ENCODE measurements at regions not wholly inside any gene's neighbourhood (a gene's known extent, or its start where the extent isn't known, plus 50 kb on each side); places are given as distances from the start of the nearest gene placed in this dataset.

- H3K4me3 ChIP-seq = no peak overlapping the region
- H3K36me3 ChIP-seq = no peaks in the 10 kb centered on the region
- TF ChIP-seq EP300 (IDR thresholded peaks at IDR 0.05) = no peak
- H3K9me3 ChIP-seq = no peaks in the 10 kb centered on the region
- H3K27me3 ChIP-seq = no peaks in the 10 kb centered on the region
- DNase-seq (ENCODE audit: low spot score in 2 of 2) = no peak
- no peak overlapping the region for H3K27ac ChIP-seq
- 70 to 88% methylated on average over 9 of the region's 9 CpGs for WGBS, 2 donors
- no peaks in the 10 kb centered on the region for H3K4me1 ChIP-seq
These were observed 486.7 kb upstream of the GCFC2 start for GRCh38 chr2:76197428-76197827.

DNA sequence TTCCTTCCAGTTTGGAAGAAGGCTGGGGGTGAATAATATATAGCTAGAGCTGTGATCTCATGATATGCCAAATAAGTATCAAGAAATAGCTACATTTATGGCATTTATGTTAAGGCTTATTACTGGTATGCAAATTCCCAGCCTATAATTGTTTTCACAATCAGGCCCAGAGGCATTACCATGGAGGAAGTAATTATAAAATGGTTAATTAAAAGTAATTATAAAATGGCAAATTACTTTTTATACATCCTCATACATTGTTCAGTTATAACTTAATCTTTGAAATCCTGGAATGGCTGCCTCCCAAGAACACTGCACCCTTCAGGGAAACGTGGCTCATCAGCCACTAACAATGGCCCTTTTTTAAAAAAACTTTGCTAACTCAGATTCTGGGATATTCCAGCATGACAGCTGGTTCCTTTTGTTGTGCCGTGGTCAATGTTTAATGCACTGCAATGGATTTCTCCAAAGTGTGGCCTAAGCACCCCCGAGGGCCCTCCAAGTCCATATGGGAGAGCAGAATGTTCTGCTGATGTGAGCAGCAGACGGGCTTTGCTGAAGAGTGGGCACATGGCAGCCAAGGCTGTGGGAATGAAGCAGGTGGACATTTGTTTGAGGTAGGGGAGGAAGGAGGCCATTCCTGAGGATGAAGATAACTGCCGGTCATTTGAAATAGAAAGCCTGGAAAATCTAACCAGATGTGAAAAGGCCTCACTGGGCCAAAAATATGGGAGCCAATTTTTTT, 483.5 kb upstream of the GCFC2 start:
- no peak for DNase-seq (ENCODE audit: low spot score in 2 of 2)
- Histone ChIP-seq H3K27ac (no peak overlapping the region), H3K27me3 (no peaks in the 10 kb centered on the region), H3K36me3 (no peaks in the 10 kb centered on the region), H3K4me1 (no peaks in the 10 kb centered on the region), H3K4me3 (no peak overlapping the region), H3K9me3 (no peaks in the 10 kb centered on the region)
- WGBS, 2 donors = 58 to 68% methylated on average over 5 of the region's 5 CpGs
- TF ChIP-seq, protein P1, sequence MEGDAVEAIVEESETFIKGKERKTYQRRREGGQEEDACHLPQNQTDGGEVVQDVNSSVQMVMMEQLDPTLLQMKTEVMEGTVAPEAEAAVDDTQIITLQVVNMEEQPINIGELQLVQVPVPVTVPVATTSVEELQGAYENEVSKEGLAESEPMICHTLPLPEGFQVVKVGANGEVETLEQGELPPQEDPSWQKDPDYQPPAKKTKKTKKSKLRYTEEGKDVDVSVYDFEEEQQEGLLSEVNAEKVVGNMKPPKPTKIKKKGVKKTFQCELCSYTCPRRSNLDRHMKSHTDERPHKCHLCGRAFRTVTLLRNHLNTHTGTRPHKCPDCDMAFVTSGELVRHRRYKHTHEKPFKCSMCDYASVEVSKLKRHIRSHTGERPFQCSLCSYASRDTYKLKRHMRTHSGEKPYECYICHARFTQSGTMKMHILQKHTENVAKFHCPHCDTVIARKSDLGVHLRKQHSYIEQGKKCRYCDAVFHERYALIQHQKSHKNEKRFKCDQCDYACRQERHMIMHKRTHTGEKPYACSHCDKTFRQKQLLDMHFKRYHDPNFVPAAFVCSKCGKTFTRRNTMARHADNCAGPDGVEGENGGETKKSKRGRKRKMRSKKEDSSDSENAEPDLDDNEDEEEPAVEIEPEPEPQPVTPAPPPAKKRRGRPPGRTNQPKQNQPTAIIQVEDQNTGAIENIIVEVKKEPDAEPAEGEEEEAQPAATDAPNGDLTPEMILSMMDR (IDR thresholded peaks at IDR 0.05) = no peak
- no peak for TF ChIP-seq POLR2A (IDR thresholded peaks at IDR 0.05)

GRCh38 chr2:76193089-76193488, 482.4 kb upstream of the GCFC2 start:
- no peaks in the 10 kb centered on the region for H3K4me1 ChIP-seq
- no peaks in the 10 kb centered on the region for H3K9me3 ChIP-seq
- H3K27ac ChIP-seq = no peak overlapping the region
- no peak overlapping the region for H3K4me3 ChIP-seq
- no peak for DNase-seq (ENCODE audit: low spot score in 2 of 2)
- 76 to 81% methylated on average over 3 of the region's 3 CpGs for WGBS, 2 donors
- H3K36me3 ChIP-seq = no peaks in the 10 kb centered on the region
- TF ChIP-seq POLR2A (IDR thresholded peaks at IDR 0.05) (no peak), EP300 (IDR thresholded peaks at IDR 0.05) (no peak)
- TF ChIP-seq, protein P1 (IDR thresholded peaks at IDR 0.05) = no peak
- H3K27me3 ChIP-seq = no peaks in the 10 kb centered on the region

DNA sequence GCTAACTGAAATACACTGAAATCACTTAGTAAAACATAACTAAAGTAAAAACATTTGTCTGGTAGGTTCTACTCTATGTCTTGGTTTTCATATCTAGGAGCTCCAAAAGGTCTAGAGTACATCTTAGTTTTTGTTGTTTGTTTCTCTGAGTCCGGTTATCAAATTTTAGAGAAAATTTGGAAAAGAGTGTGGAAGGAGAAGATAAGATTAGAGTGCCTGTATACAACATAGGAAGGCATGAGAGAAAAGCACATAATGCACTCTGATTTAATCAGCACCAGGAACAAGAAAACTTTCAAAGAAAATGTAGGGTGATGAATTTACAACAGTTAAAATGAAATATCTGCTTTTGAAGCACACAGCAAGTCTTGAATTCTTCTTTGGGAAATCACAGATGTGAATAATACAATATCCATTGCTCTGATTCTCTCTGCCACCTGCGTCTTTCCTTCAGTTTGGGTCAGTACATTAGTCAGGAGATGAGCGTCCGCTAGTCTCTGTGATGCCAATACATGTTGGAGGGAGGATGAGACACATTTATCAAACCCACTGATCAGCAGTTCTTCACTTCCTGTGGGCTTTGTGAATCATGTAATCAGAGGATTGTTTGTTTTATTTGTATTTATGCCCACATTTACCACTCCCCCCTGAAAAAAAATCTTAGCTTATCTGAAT, 477.8 kb upstream of the GCFC2 start:
- H3K27me3 ChIP-seq = no peaks in the 10 kb centered on the region
- no peaks in the 10 kb centered on the region for H3K9me3 ChIP-seq
- WGBS, 2 donors = 79 to 83% methylated on average over 4 of the region's 4 CpGs
- H3K36me3 ChIP-seq = no peaks in the 10 kb centered on the region
- no peak for DNase-seq (ENCODE audit: low spot score in 2 of 2)
- no peak overlapping the region for H3K27ac ChIP-seq
- no peaks in the 10 kb centered on the region for H3K4me1 ChIP-seq
- no peak overlapping the region for H3K4me3 ChIP-seq
- TF ChIP-seq POLR2A (IDR thresholded peaks at IDR 0.05) (no peak), EP300 (IDR thresholded peaks at IDR 0.05) (no peak)
- TF ChIP-seq, protein P1 (IDR thresholded peaks at IDR 0.05) = no peak

DNA sequence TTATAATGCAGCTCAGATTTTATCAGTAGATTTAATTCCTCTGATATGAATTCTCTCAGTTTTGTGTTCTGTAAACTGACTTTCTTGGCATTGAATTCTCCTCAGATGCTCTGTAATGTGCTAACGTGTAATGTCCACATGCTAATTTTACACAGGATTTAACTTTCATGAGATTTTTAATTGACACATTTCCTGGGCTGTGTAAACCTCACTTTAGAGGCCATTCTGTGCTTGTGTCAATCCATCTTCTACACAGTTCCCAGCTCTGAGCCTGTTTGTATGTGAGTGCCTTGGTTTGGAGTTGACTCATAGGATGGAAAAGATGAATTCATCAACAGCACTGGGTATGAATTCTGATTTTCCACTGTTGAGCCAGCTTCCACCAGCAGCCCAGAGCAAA, 476.7 kb upstream of the GCFC2 start:
- H3K36me3 ChIP-seq = no peaks in the 10 kb centered on the region
- TF ChIP-seq POLR2A (IDR thresholded peaks at IDR 0.05) = no peak
- TF ChIP-seq, protein P1 (IDR thresholded peaks at IDR 0.05) = no peak
- TF ChIP-seq EP300 (IDR thresholded peaks at IDR 0.05) = no peak
- DNase-seq (ENCODE audit: low spot score in 2 of 2) = no peak
- H3K4me3 ChIP-seq = no peak overlapping the region
- no peaks in the 10 kb centered on the region for H3K9me3 ChIP-seq
- WGBS, 2 donors = 61% methylated on average over 1 of the region's 1 CpG
- H3K4me1 ChIP-seq = no peaks in the 10 kb centered on the region
- H3K27me3 ChIP-seq = no peaks in the 10 kb centered on the region
- H3K27ac ChIP-seq = no peak overlapping the region
